Neural cell (in vitro differentiated cells): ENCODE measurements at regions not wholly inside any gene's neighbourhood (a gene's known extent, or its start where the extent isn't known, plus 50 kb on each side); places are given as distances from the start of the nearest gene placed in this dataset.

Experiments
- CTCF ChIP-seq: fragments of 450-650 bp; IDR thresholded peaks from 2 replicates; pipeline ENCODE4 v1.5.1; 2014; ENCODE audit warnings: antibody characterized with exemption, mild to moderate bottlenecking, moderate library complexity; ENCODE audit not compliant: poor library complexity, severe bottlenecking
- POLR2AphosphoS5 ChIP-seq: IDR thresholded peaks from 2 replicates; pipeline ENCODE4 v1.6.1; 2012
- TAF1 ChIP-seq: IDR thresholded peaks from 2 replicates; pipeline ENCODE4 v1.6.1; 2012; ENCODE audit warnings: low read depth

- TF ChIP-seq TAF1 (no peak), CTCF (no peak), POLR2AphosphoS5 (no peak)
These were observed 322.8 kb upstream of the FAT1 start for GRCh38 chr4:187046471-187046870.
